GM12891 (cell line): ENCODE measurements at regions not wholly inside any gene's neighbourhood (a gene's known extent, or its start where the extent isn't known, plus 50 kb on each side); places are given as distances from the start of the nearest gene placed in this dataset.

Source experiments
- POLR2A ChIP-seq: IDR thresholded peaks from 2 replicates; pipeline ENCODE4 v1.6.1; 2011; ENCODE audit warnings: low read depth, low read length, control low read depth
- POLR2AphosphoS5 ChIP-seq: IDR thresholded peaks from 2 replicates; pipeline ENCODE4 v1.6.1; 2011; ENCODE audit warnings: low read depth, low read length, control low read depth
- TAF1 ChIP-seq: IDR thresholded peaks from 2 replicates; pipeline ENCODE4 v1.6.1; 2011; ENCODE audit warnings: low read depth, low read length, control low read depth

- TF ChIP-seq POLR2AphosphoS5 = no peak
- TF ChIP-seq POLR2A = no peak
- no peak for TF ChIP-seq TAF1
These were observed 665.7 kb upstream of the TBX3 start for GRCh38 chr12:115349711-115350110.
